Renal cortical epithelial cell (primary cell): ENCODE measurements at regions not wholly inside any gene's neighbourhood (a gene's known extent, or its start where the extent isn't known, plus 50 kb on each side); places are given as distances from the start of the nearest gene placed in this dataset.
"Not testable (repeated sequence)": the region's sequence is repeated elsewhere in the genome, so short reads cannot be mapped to it uniquely, and the experiment has no call there.

Experiments used
- DNase-seq: peaks from one replicate; pipeline ENCODE4 v3.0.0-alpha.2; 2011; ENCODE audit warnings: low read depth

GRCh38 chr11:96447208-96448110, 57.6 kb downstream of the JRKL start:
- DNase-seq = no peak

- DNase-seq = no peak
Observed at GRCh38 chr11:96448225-96448624, 58.4 kb downstream of the JRKL start.

DNA sequence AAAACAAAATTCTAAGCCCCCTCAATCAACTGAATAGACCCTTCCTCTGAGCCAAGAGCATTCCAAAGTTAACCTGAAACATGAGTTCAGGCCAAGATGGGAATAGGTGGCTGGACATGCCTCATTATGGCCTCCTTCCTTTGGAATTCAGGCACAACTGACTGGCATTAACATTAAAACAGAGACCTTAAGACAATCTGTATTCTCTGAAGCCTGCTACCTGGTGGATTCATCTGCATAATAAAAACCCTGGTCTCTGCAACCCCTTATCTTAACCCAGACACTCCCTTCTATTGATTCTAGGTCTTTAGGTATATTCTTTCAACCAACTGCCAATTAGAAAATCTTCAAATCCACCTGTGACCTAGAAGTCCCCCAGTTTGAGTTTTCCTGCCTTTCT, 66.3 kb downstream of the JRKL start:
- DNase-seq = no peak

DNA sequence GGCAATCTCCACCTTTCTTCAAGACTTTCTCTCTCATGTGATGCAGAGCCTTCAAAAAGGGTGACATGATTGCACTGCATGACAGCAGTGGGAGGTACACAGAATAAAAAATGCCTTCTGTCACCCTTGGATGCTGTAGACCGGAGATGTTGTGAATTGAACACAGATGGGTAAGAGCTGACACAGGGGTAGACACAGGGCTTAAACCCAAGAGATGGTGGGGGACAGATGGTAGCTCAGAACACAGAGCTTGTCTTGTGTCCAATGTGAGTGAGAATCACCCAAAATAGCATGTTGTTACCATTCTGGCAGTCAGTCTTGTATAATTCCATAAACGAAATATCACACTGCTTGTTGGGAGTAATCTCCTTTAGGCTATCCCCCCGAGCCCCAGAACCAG, 69.9 kb downstream of the JRKL start:
- DNase-seq = no peak

DNA sequence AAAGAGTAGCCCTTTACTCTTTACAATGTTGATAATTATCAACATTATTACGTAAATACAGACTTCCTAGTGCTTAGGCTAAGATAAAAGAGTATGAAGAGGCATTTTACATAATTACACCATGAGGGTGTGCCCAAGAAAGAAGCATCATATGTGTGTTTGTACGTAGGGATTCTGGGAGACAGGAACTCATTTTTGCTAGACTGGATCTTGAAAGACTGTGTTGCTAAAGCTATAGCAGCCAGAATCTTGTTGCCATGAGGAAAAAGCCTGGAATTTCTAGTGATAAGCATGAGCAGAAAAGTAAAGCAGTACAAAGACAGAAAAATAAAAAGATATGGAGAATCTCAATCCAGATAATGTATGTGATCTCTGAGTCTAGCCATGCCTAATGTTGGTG, 72.1 kb downstream of the JRKL start:
- DNase-seq = no peak

- peak; percentile 85 for DNase-seq
Observed at GRCh38 chr11:96464700-96465307, 75.0 kb downstream of the JRKL start.

- no peak for DNase-seq
Observed at GRCh38 chr11:96465512-96465911, 75.7 kb downstream of the JRKL start.

DNA sequence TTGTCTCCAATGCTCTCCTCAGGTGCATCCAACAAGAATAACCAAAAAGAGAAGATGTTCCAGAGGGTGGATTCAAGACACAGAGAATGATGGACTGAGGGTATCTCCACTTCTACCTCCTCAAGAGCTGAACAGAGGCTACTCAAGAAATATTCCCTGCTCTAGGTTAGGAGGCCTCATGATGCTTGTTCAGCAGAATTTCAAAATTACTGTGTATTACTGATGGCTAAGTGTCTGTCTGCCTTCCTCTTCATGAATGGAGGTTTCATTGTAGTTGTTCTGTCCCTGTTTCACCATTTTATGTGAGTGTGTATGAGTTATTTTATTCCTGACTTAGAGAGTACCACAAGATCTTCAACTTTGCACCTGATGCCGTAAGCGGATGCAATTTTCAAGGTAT, 76.8 kb downstream of the JRKL start:
- no peak for DNase-seq

- DNase-seq = no peak
Observed at GRCh38 chr11:96469776-96470175, 80.0 kb downstream of the JRKL start.

DNA sequence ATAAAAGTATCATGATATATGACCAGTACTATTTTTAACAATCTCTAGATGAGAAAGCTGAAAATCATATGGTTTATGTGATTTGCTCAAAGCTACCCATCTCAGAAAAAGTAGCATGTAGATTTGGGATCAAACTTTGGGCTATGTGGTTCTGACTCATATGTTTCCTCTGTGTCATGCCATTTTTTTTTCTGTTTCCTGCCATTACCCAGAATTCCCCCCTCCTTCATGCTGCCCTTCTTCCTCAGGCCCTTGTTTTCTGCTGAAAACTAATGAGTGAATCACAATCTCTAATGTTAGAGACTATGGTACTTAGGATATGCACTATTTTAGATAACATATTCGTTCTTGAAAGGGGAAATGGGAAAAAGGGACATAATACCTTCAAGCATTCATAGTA, 80.7 kb downstream of the JRKL start:
- DNase-seq = no peak

GRCh38 chr11:96472085-96472484, 82.3 kb downstream of the JRKL start:
- DNase-seq = no peak

- peak; percentile 4 for DNase-seq
Observed at GRCh38 chr11:96474263-96474662, 84.5 kb downstream of the JRKL start.

- no peak for DNase-seq
Observed at GRCh38 chr11:96481204-96481603, 91.4 kb downstream of the JRKL start.

- no peak for DNase-seq
Observed at GRCh38 chr11:96481771-96482170, 92.0 kb downstream of the JRKL start.

GRCh38 chr11:96482193-96482592, 92.4 kb downstream of the JRKL start:
- DNase-seq = no peak

GRCh38 chr11:96483374-96483955, 93.7 kb downstream of the JRKL start:
- DNase-seq = no peak

DNA sequence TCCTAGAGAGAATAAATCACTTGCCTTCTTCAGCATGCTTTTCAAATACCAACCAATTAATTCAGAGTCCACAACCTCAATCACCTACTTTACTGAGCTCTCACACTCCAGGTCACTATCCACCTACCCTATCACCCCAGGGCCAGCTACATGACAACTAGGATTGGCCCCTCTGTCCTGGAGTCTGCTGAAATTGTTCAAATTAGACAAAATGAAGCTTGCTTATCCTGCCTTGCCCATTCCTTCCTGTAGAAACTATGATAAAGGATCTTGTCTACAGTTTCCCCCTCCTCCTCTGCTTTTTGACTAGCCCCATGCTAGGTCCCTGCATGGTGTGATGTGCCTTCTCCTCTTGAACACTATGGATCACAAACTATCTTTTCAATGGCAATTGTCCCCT, 94.5 kb downstream of the JRKL start:
- DNase-seq = no peak

DNA sequence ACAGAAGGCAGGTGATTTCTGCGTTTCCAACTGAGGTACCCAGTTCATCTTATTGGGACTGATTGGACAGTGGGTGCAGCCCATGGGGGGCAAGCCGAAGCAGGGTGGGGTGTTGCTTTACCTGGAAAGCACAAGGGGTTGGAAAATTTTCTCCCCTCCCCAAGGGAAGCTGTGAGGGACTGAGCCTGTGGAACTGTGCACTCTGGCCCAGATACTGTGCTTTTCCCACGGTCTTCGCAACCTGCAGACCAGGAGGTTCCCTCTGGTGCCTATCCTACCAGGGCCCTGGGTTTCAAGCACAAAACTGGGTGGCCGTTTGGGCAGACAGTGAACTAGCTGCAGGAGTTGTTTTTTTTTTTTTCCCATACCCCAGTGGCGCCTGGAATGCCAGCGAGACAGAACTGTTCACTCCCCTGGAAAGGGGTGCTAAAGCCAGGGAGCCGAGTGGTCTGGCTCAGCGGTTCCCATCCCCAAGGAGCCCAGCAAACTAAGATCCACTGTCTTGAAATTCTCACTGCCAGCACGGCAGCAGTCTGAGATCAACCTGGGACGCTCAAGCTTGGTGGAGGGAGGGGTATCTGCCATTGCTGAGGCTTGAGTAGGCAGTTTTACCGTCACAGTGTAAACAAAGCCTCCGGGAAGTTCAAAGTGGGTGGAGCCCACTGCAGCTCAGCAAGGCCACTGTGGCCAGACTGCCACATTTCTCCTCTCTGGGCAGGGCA, 97.2 kb downstream of the JRKL start:
- DNase-seq = peak; percentile 83

DNA sequence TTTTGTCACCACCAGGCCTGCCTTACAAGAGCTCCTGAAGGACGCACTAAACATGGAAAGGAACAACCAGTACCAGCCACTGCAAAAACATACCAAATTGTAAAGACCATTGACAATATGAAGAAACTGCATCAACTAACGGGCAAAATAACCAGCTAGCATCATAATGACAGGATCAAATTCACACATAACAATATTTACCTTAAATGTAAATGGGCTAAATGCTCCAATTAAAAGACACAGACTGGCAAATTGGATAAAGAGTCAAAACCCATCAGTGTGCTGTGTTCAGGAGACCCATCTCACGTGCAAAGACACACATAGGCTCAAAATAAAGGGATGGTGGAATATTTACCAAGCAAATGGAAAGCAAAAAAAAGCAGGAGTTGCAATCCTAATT, 99.1 kb downstream of the JRKL start:
- not testable (repeated sequence) for DNase-seq

DNA sequence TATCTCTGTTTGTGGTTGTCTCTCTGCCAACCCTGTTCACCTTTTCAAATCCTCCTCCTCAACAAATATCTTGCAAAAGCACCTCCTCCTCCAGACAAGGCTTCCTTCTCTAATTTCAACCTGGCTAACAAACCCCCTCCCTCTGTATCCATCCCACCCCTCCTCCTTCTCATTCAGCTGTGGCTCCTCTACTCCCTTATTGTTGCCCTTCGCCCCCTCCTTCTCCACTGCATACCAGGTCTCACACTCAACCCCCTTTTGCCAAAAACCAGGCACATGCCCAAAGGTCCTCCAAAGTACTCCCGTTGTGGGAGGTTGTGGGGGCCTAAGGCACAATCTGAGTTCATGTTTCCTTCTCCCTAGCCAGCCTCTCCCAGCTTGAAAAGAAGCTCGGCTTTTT, 110.6 kb downstream of the JRKL start:
- no peak for DNase-seq

- no peak for DNase-seq
Observed at GRCh38 chr11:96506041-96506440, 116.2 kb downstream of the JRKL start.

DNA sequence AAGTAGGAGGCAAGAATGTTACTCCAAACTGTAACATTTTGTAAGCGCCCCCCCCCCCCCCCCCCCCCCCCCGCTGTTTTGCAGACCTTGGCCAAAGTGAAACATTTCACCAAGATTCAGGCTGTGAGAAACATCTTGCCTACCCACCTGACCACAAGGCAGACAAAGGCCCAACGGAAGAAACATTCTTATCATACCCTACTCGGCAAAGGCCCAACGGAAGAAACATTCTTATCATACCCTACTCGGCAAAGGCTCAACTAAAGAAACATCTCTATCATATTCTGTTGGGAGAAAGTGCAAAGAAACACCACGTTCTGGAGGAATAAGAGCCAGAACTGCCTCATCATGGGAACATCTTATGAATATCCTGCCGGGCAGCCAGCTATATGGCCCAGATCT, 117.1 kb downstream of the JRKL start:
- no peak for DNase-seq
